Cardiac fibroblast (primary cell): ENCODE measurements at regions not wholly inside any gene's neighbourhood (a gene's known extent, or its start where the extent isn't known, plus 50 kb on each side); places are given as distances from the start of the nearest gene placed in this dataset.

Experiments used
- DNase-seq, 2 donors: peaks; one replicate each; pipeline versions ENCODE4 v3.0.0 to v3.0.0-alpha.2; 2010; ENCODE audit warnings: low read depth in 2 of 2
- H3K4me3 ChIP-seq, 2 donors: replicated peaks in 1 of 2; 1 replicate in 1 of 2; 2 replicates in 1 of 2; pipeline ENCODE4 v1.5.1; 2011; ENCODE audit warnings: low read depth in 2 of 2, low read length in 2 of 2, mild to moderate bottlenecking in 2 of 2, moderate library complexity in 1 of 2
- TF ChIP-seq, protein P1 (sequence below): IDR thresholded peaks from one replicate; pipeline ENCODE4 v1.5.1; 2011; ENCODE audit warnings: low read depth, mild to moderate bottlenecking, low read length, inconsistent platforms

DNA sequence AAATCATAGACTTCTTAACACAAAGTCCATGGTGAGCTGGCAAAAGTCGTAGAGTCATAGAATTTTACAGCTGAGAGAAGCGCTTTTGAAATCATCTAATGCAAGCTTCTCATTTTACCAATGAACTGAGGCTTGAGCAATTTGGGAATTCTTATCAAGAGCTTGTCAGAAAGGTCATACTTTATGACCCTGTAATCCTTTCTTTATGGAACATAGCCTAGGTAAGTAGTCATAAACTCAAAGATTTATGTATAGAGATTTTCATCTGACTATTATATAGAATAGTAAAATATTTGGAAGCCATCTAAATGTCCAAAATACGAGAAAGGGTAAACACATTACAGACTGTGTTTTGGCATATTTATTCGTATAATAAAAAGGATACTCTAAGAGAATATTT is 563.5 kb downstream of the PCDH7 start:
- no peak for DNase-seq
- no peak overlapping the region for H3K4me3 ChIP-seq
- TF ChIP-seq, protein P1, sequence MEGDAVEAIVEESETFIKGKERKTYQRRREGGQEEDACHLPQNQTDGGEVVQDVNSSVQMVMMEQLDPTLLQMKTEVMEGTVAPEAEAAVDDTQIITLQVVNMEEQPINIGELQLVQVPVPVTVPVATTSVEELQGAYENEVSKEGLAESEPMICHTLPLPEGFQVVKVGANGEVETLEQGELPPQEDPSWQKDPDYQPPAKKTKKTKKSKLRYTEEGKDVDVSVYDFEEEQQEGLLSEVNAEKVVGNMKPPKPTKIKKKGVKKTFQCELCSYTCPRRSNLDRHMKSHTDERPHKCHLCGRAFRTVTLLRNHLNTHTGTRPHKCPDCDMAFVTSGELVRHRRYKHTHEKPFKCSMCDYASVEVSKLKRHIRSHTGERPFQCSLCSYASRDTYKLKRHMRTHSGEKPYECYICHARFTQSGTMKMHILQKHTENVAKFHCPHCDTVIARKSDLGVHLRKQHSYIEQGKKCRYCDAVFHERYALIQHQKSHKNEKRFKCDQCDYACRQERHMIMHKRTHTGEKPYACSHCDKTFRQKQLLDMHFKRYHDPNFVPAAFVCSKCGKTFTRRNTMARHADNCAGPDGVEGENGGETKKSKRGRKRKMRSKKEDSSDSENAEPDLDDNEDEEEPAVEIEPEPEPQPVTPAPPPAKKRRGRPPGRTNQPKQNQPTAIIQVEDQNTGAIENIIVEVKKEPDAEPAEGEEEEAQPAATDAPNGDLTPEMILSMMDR: no peak

DNA sequence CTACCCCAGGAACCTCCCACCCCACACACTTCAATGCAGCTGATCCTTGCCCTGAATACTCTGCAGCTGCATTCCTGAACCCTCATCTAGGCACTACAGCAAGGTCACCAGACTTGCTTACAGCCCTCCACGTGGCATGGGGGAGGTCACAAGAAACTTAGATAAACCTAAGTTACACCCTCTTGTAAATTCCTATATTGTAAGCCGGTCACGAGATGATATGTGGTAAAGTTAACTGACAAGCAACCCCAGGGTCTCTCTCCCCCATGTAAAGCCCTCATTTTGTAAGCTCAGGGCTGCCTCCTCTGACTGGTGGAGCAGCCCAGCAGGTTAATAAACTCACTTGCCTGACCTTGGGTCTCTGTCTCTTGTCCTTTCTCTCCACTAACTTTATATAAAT is 570.7 kb downstream of the PCDH7 start:
- TF ChIP-seq, protein P1: no peak
- H3K4me3 ChIP-seq: no peak overlapping the region
- no peak for DNase-seq

DNA sequence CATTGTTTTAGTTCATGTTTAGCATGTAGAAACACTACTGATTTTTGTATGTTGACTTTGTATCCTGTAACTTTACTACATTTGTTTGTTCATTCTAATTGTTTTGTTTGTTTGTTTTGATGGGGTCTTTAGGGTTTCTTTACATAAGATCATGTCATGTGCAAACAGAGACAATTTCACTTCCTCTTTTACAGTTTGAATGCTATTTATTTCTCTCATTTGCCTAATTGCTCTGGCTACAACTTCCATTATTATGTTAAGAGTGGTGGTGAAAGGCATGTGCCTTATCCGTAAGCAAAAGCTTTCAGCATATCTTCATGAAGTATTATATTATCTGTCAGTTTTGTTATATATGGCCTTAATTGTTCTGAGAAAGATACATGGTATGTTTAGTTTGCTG is 571.1 kb downstream of the PCDH7 start:
- no peak for DNase-seq
- H3K4me3 ChIP-seq: no peak overlapping the region
- TF ChIP-seq, protein P1: no peak

DNA sequence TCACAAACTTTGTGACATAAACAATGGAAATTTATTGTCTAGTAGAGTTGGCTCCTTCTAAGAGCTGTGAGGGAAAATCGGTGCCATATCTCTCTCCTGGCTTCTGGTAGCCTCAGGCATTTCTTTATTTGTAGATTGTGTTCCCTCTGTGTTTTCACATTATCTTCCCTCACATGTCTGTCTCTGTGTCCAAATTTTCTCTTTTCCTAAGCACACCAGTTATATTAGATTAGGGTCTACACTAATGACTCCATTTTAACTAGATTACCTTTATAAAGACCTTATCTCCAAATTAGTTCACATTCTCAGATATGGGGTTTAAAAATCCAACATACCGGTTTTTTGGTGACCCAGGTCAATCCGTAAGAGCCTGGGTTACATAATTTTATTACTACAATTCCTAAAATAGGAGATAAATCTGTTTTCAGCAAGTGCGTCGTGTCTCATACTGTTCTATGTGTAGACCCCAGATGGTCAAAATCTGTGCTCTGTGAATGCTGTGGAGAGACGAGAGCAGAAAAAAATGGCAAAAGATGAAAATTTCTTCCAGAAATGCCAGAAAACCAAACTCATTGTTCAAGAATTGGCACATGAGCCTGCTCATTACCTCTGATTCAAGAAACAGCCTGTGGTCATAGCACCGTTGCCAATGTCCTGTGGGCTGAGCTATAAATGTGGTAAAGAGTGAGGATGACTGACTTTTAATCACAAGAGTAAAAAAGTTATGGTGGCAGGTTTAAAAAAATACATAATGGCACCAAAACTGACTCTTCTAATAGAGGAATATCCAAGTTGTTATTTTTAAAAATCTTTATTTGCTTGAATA is 574.7 kb downstream of the PCDH7 start:
- H3K4me3 ChIP-seq: no peak overlapping the region
- DNase-seq: no peak
- TF ChIP-seq, protein P1: no peak

DNA sequence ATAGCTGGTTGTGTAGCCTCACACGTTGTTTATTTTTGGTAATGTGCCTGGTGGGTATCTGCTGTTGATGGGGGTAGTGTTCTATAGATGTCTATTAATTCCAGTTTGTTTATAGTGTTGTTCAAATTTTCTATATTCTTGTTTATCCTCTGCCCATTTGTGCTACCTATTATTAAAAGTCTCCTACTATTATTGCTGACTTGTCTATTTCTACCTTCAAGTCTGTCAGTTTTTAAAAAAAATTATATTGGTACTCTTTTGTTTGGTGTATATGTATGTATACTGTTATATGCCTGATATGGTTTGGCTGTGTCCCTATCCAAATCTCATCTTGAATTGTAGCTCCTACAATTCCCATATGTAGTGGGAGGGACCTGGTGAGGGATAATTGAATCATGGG is 578.6 kb downstream of the PCDH7 start:
- no peak overlapping the region for H3K4me3 ChIP-seq
- TF ChIP-seq, protein P1: no peak
- DNase-seq: no peak

DNA sequence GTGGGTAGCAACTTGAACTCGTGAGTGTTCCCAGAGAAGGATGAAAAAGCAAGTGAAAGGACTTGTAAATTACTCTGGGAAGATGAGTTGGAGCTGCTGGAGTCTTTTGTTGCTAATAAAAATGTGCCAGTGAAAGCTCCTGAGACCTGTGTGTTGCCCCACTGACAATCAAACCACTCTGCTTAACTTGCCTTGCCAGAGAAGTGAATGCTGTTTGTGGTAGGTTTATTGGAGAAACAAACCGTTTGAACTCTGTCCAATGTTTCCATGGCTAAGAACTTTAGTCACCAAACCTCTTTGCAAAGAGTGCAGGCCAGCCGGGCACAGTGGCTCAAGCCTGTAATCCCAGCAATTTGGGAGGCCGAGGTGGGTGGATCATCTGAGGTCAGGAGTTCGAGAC is 586.9 kb downstream of the PCDH7 start:
- H3K4me3 ChIP-seq: no peak overlapping the region
- TF ChIP-seq, protein P1: no peak
- DNase-seq: no peak

DNA sequence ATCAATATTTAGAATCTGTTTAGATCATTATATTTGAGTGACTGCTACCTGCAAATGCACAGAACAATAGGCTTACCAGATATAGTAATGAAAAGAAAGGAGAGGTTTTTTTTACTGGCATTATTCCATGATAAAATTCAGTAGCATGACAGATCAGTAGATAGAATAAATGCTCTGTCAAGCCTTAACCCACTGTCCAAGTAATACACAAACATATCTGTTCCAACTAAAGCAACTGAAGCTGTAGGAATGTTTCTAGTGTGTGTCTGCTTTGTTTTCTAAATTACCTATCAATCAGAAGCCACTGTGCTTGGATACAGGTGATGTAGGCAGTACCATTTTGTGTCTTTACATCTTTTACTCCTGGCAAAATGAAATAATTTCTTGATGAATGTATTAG is 604.6 kb downstream of the PCDH7 start:
- TF ChIP-seq, protein P1: no peak
- no peak overlapping the region for H3K4me3 ChIP-seq
- no peak for DNase-seq
